ENCODE measurements at regions not wholly inside any gene's neighbourhood (a gene's known extent, or its start where the extent isn't known, plus 50 kb on each side); places are given as distances from the start of the nearest gene placed in this dataset.

- Histone ChIP-seq H3K27me3 (ENCODE audit: low read depth, low read length) (no peaks in the 10 kb centered on the region), H4K20me1 (ENCODE audit: insufficient read depth, low read length) (no peaks in the 10 kb centered on the region), H3K4me2 (ENCODE audit: low read length) (no peak overlapping the region), H3K36me3 (replicated peaks; ENCODE audit: low read depth, low read length) (no peaks in the 10 kb centered on the region), H3K9ac (ENCODE audit: low read length) (no peak overlapping the region), H2AFZ (ENCODE audit: low read depth, low read length) (no peak overlapping the region), H3K27ac (ENCODE audit: low read length) (no peak overlapping the region), H3K79me2 (ENCODE audit: low read length) (no peaks in the 10 kb centered on the region), H3K9me3 (ENCODE audit: insufficient read depth, low read length) (no peaks in the 10 kb centered on the region), H3K4me3 (ENCODE audit: low read length) (no peak overlapping the region), H3K4me1 (ENCODE audit: low read length) (no peaks in the 10 kb centered on the region)
- TF ChIP-seq EZH2phosphoT487 (IDR thresholded peaks at IDR 0.05; ENCODE audit: low read depth) (no peak), CTCF (IDR thresholded peaks at IDR 0.05; ENCODE audit: low read depth, low read length) (no peak)
Observed at GRCh38 chr2:166614503-166614902, 120.5 kb upstream of the SCN7A start.

DNA sequence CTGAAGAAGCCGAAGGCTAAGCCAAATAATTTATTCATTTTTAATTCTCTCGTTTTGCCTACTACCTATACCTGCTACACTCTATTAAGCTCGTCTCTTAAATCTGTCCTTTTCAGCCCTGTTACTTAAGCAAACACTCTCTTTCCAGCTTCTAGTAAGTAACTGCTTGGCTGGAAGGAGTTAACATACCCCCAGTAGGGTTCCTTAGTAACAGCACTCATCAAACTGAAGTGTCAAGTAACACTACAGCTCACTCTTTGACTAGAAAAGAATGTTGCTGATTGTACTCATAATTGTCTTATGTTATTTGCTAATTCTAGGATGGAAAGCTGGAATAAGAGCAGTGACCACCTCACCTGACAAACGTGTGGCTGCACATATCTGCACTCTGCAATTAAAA lies 120.0 kb upstream of the SCN7A start:
- Histone ChIP-seq H4K20me1 (ENCODE audit: insufficient read depth, low read length) (no peaks in the 10 kb centered on the region), H3K4me2 (ENCODE audit: low read length) (no peak overlapping the region), H3K4me3 (ENCODE audit: low read length) (no peak overlapping the region), H3K9ac (ENCODE audit: low read length) (no peak overlapping the region), H3K4me1 (ENCODE audit: low read length) (no peaks in the 10 kb centered on the region), H3K27ac (ENCODE audit: low read length) (no peak overlapping the region), H3K36me3 (replicated peaks; ENCODE audit: low read depth, low read length) (no peaks in the 10 kb centered on the region), H3K79me2 (ENCODE audit: low read length) (no peaks in the 10 kb centered on the region), H3K27me3 (ENCODE audit: low read depth, low read length) (no peaks in the 10 kb centered on the region), H3K9me3 (ENCODE audit: insufficient read depth, low read length) (no peaks in the 10 kb centered on the region), H2AFZ (ENCODE audit: low read depth, low read length) (no peak overlapping the region)
- TF ChIP-seq EZH2phosphoT487 (IDR thresholded peaks at IDR 0.05; ENCODE audit: low read depth) (no peak), CTCF (IDR thresholded peaks at IDR 0.05; ENCODE audit: low read depth, low read length) (no peak)

DNA sequence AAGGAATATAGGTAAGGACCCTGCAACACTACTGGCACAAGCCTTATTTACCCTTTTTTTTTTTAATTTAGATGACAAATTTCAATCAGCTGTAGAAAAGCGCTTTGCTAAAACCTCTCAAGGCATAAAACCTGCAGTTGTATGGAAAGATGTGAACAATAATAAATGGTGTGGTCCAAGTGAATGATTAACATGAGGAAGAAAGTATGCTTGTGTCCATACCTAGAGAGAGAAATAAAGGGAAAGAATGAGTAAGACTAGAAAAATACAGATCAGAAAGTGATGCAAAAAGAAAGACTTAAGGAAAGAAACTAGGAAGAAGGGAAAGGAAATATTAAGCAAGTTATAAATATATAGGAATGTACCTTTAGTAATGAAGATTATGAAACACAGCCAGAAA lies 119.2 kb upstream of the SCN7A start:
- Histone ChIP-seq H3K36me3 (replicated peaks; ENCODE audit: low read depth, low read length) (no peaks in the 10 kb centered on the region), H3K9me3 (ENCODE audit: insufficient read depth, low read length) (no peaks in the 10 kb centered on the region; the same call in 1 of the 2 replicates), H4K20me1 (ENCODE audit: insufficient read depth, low read length) (no peaks in the 10 kb centered on the region), H3K4me2 (ENCODE audit: low read length) (no peak overlapping the region), H3K79me2 (ENCODE audit: low read length) (no peaks in the 10 kb centered on the region), H3K27me3 (ENCODE audit: low read depth, low read length) (no peaks in the 10 kb centered on the region), H2AFZ (ENCODE audit: low read depth, low read length) (no peak overlapping the region), H3K9ac (ENCODE audit: low read length) (no peak overlapping the region), H3K4me1 (ENCODE audit: low read length) (no peaks in the 10 kb centered on the region), H3K4me3 (ENCODE audit: low read length) (no peak overlapping the region), H3K27ac (ENCODE audit: low read length) (no peak overlapping the region)
- no peak for TF ChIP-seq EZH2phosphoT487 (IDR thresholded peaks at IDR 0.05; ENCODE audit: low read depth)
- TF ChIP-seq CTCF (IDR thresholded peaks at IDR 0.05; ENCODE audit: low read depth, low read length) = no peak

DNA sequence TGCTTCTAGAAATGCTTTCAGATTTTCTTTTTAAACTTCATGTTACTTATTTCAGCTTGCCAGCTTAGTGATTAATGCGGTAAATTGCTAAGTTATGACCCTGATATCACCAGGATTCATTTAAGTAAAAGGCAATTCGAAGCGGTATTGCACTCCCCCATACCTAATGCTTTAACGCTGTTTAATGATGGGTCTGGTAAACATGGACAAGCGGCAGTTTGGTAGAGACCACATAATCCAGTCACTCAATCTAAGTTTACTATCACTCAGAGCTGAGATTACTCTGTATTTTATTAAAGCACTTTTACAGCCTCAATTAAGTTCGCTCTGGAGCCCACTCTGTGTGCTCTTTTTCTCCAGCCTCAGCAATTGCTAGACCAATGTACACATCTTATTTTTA lies 118.2 kb upstream of the SCN7A start:
- H3K9me3 ChIP-seq (ENCODE audit: insufficient read depth, low read length) = no peaks in the 10 kb centered on the region; the same call in 1 of the 2 replicates

More for the DNA sequence above, 118.2 kb upstream of the SCN7A start:
- no peak overlapping the region for H3K9ac ChIP-seq (ENCODE audit: low read length)
- TF ChIP-seq CTCF (IDR thresholded peaks at IDR 0.05; ENCODE audit: low read depth, low read length) (no peak), EZH2phosphoT487 (IDR thresholded peaks at IDR 0.05; ENCODE audit: low read depth) (no peak)
- no peaks in the 10 kb centered on the region for H3K79me2 ChIP-seq (ENCODE audit: low read length)
- H3K4me2 ChIP-seq (ENCODE audit: low read length) = no peak overlapping the region
- no peaks in the 10 kb centered on the region for H3K27me3 ChIP-seq (ENCODE audit: low read depth, low read length)
- H3K4me1 ChIP-seq (ENCODE audit: low read length) = no peaks in the 10 kb centered on the region
- no peaks in the 10 kb centered on the region for H3K36me3 ChIP-seq (replicated peaks; ENCODE audit: low read depth, low read length)
- H3K4me3 ChIP-seq (ENCODE audit: low read length) = no peak overlapping the region
- no peak overlapping the region for H2AFZ ChIP-seq (ENCODE audit: low read depth, low read length)
- no peak overlapping the region for H3K27ac ChIP-seq (ENCODE audit: low read length)
- no peaks in the 10 kb centered on the region for H4K20me1 ChIP-seq (ENCODE audit: insufficient read depth, low read length)

Data from OCI-LY3 (cell line).